ENCODE measurements at regions not wholly inside any gene's neighbourhood (a gene's known extent, or its start where the extent isn't known, plus 50 kb on each side); places are given as distances from the start of the nearest gene placed in this dataset.

- no peaks in the 10 kb centered on the region for H3K4me1 ChIP-seq
- intact Hi-C loops (cut with micrococcal nuclease): no loop called here
- TF ChIP-seq, protein P1, sequence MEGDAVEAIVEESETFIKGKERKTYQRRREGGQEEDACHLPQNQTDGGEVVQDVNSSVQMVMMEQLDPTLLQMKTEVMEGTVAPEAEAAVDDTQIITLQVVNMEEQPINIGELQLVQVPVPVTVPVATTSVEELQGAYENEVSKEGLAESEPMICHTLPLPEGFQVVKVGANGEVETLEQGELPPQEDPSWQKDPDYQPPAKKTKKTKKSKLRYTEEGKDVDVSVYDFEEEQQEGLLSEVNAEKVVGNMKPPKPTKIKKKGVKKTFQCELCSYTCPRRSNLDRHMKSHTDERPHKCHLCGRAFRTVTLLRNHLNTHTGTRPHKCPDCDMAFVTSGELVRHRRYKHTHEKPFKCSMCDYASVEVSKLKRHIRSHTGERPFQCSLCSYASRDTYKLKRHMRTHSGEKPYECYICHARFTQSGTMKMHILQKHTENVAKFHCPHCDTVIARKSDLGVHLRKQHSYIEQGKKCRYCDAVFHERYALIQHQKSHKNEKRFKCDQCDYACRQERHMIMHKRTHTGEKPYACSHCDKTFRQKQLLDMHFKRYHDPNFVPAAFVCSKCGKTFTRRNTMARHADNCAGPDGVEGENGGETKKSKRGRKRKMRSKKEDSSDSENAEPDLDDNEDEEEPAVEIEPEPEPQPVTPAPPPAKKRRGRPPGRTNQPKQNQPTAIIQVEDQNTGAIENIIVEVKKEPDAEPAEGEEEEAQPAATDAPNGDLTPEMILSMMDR (IDR thresholded peaks at IDR 0.05; ENCODE audit: borderline replicate concordance): no peak
- H3K4me3 ChIP-seq: no peak overlapping the region
- DNase-seq: no peak
- no peaks in the 10 kb centered on the region for H3K9me3 ChIP-seq (replicated peaks)
- H3K36me3 ChIP-seq: no peaks in the 10 kb centered on the region
- H3K27me3 ChIP-seq (ENCODE audit: low read depth): peaks cover 10% of the 10 kb centered on the region
- H3K27ac ChIP-seq (replicated peaks): no peak overlapping the region
These were observed 696.5 kb downstream of the UQCRFS1 start for GRCh38 chr19:28516415-28516872.

- no peaks in the 10 kb centered on the region for H3K9me3 ChIP-seq (replicated peaks)
- H3K4me1 ChIP-seq: no peaks in the 10 kb centered on the region
- no peak overlapping the region for H3K27ac ChIP-seq (replicated peaks)
- H3K27me3 ChIP-seq (ENCODE audit: low read depth): peaks cover 17% of the 10 kb centered on the region
- TF ChIP-seq, protein P1 (IDR thresholded peaks at IDR 0.05; ENCODE audit: borderline replicate concordance): no peak
- H3K4me3 ChIP-seq: no peak overlapping the region
- no peaks in the 10 kb centered on the region for H3K36me3 ChIP-seq
- DNase-seq: no peak
- intact Hi-C loops (cut with micrococcal nuclease): no loop called here
These were observed 698.8 kb downstream of the UQCRFS1 start for GRCh38 chr19:28514166-28514565.

- no peak for DNase-seq
- no peak overlapping the region for H3K27ac ChIP-seq (replicated peaks)
- H3K9me3 ChIP-seq (replicated peaks): no peaks in the 10 kb centered on the region
- H3K27me3 ChIP-seq (ENCODE audit: low read depth): peaks cover 17% of the 10 kb centered on the region
- intact Hi-C loops (cut with micrococcal nuclease): no loop called here
- H3K4me3 ChIP-seq: no peak overlapping the region
- TF ChIP-seq, protein P1 (IDR thresholded peaks at IDR 0.05; ENCODE audit: borderline replicate concordance): no peak
- no peaks in the 10 kb centered on the region for H3K4me1 ChIP-seq
- no peaks in the 10 kb centered on the region for H3K36me3 ChIP-seq
These were observed 701.3 kb downstream of the UQCRFS1 start for GRCh38 chr19:28511655-28512054.

DNA sequence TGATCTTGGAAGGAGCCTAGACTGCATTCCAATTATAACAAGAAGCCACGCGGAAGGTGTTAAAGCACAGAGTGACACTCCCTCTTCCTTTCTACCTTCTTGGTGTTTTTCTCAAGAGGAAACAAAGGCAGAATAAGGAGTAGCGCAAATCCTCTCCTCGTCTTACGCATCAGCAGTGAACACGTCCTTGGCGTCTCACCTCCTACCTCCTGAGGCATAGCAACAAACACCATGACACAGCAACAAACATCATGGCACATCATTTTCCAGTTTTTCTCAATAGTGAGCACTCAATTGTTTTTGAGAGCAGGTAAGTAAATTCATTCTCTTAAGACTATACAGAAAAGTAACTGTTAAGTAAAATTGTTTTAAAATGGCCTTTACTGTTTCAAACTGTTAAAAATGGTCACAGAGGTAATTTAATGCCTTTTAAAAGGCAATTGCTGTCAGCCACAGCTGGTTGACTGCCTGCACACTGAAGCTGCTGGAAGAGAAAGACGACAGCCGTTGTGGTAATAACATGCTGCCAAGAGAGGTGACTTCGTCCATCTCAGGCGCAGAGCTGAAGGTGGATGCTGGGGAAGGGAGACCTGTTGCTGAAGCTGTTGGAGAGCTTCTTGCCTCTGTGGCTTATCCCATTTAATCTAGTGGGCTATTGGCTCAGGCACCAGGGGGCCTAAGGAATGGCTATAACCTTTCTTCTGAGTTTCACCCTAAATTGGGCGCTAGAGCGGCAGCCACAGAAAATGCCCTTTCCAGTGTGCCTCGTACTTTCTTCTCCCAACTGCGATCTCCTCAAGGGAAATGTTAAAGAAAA is 703.7 kb downstream of the UQCRFS1 start:
- TF ChIP-seq, protein P1 (IDR thresholded peaks at IDR 0.05; ENCODE audit: borderline replicate concordance): no peak
- Histone ChIP-seq H3K36me3 (no peaks in the 10 kb centered on the region), H3K9me3 (replicated peaks) (no peaks in the 10 kb centered on the region), H3K4me3 (no peak overlapping the region), H3K4me1 (no peaks in the 10 kb centered on the region), H3K27me3 (ENCODE audit: low read depth) (peaks cover 22% of the 10 kb centered on the region), H3K27ac (replicated peaks) (no peak overlapping the region)
- no peak for DNase-seq
- intact Hi-C loops (cut with micrococcal nuclease): no loop called here

DNA sequence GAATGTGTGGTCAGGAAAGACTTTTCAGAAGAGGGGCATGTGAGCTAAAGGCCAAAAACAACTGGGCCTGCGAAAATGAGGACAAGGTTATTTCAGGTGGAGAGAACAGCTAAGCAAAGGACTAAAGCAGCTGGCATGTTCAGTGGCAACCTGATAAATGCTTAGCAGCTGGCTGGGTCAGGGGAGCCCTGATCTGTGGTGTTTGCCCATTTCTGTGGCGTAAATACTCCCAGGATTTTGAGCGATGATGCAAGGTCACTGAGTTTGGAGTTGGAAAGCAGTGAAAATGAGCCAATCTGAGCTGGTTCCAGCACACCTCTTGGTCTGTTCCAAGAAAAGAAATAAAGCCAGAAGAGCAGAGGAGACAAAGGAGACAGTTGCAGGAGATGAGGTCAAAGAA is 704.3 kb downstream of the UQCRFS1 start:
- Histone ChIP-seq H3K4me1 (no peaks in the 10 kb centered on the region), H3K36me3 (no peaks in the 10 kb centered on the region), H3K9me3 (replicated peaks) (no peaks in the 10 kb centered on the region), H3K4me3 (no peak overlapping the region), H3K27ac (replicated peaks) (no peak overlapping the region), H3K27me3 (ENCODE audit: low read depth) (peaks cover 24% of the 10 kb centered on the region)
- TF ChIP-seq, protein P1 (IDR thresholded peaks at IDR 0.05; ENCODE audit: borderline replicate concordance): no peak
- DNase-seq: no peak
- intact Hi-C loops (cut with micrococcal nuclease): no loop called here

All from left ventricle myocardium inferior (tissue), 1 donor.